HG02970 (cell line): ENCODE measurements at regions not wholly inside any gene's neighbourhood (a gene's known extent, or its start where the extent isn't known, plus 50 kb on each side); places are given as distances from the start of the nearest gene placed in this dataset.

Source experiments
- ATAC-seq: cut with Tn5 transposase; IDR thresholded peaks from one replicate; pipeline ENCODE4 v1.9.1; 2021; ENCODE audit warnings: mild to moderate bottlenecking, moderate library complexity, moderate number of reproducible peaks; ENCODE audit not compliant: unreplicated experiment, low FRiP score

DNA sequence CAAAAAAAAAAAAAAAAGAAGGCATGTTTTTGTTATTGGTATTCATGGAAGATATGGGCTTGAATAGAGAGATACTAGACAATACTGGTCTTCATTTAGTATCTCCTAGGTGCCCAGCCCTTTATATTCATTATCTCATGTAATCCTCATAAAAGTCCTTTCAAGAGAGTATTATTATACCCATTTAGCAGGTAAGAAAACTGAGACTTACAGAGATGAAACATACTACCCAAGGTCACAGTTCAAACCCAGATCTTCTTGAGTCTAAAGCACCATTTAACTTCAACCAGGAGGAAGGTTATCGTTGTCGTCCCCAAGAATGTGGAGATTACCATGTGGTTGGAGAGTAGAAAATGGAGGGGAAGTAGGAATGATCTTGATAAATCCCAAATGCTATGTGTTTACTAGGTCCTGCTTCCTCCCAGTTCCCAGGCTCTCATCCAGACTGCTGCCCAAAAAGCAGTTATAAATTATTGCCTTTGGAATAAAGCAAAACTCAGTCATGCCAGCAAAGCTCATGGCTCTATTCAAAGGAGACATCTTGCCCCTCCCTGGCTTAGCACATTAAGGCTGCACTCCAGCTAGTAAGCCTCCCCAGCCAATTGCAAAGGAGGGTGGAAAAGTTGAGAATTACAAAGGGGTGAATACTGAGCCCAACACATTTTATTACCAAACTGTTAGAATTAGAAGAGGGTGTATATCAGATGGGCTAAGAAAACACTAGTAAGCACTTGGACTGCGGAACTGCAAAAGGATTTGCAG lies 163.9 kb downstream of the PIK3R1 start:
- ATAC-seq: no peak

- ATAC-seq: no peak
Observed at GRCh38 chr5:68380078-68380477, 164.5 kb downstream of the PIK3R1 start.

GRCh38 chr5:68381060-68381459 lies 165.5 kb downstream of the PIK3R1 start:
- no peak for ATAC-seq

DNA sequence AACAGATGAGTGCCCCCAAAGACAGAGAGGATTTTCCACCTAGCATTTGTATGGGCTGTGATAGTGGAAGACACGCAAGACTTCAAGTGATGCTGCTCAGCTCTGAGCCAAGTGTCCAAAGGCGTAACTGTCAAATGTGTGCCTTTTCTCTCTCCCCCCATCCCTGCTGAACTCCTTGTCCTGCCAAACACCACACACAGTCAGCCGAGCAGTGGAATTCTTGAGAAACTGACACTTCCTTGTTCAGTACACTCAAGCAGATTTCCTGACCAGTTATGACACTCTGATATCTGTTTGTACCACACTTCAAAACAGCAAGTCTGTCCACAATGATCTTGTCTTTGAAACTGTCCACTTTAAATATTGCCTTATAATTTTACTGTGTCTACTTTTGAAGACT lies 166.4 kb downstream of the PIK3R1 start:
- ATAC-seq: no peak

- no peak for ATAC-seq
Observed at GRCh38 chr5:68382640-68383039, 167.1 kb downstream of the PIK3R1 start.

DNA sequence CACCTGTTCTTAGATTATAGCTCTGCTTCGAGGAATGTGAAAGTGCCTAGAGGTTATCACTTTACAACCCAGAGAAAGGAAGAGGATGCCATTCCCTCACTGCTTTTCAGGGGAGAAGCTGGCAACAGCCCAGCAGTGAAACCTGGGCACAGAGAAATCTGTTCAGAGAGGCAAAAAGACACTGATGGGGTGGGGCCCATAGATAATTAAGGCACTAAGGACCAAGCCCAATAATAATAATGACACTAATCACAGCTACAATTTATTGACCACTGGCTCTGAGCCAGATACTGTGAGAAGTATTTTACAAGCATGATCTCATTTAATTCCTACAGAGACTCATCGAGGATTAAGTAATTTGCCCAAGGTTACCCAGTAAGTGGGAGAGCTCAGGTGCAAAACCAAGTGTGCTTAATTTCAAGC lies 168.3 kb downstream of the PIK3R1 start:
- no peak for ATAC-seq

GRCh38 chr5:68384936-68385594 lies 169.5 kb downstream of the PIK3R1 start:
- ATAC-seq: no peak

GRCh38 chr5:68385936-68386335 lies 170.4 kb downstream of the PIK3R1 start:
- no peak for ATAC-seq

- no peak for ATAC-seq
Observed at GRCh38 chr5:68387074-68387796, 171.7 kb downstream of the PIK3R1 start.

- ATAC-seq: no peak
Observed at GRCh38 chr5:68389618-68390017, 174.1 kb downstream of the PIK3R1 start.

GRCh38 chr5:68392617-68393016 lies 177.1 kb downstream of the PIK3R1 start:
- ATAC-seq: no peak

GRCh38 chr5:68395302-68395701 lies 179.7 kb downstream of the PIK3R1 start:
- ATAC-seq: no peak

GRCh38 chr5:68395926-68396511 lies 180.5 kb downstream of the PIK3R1 start:
- no peak for ATAC-seq

DNA sequence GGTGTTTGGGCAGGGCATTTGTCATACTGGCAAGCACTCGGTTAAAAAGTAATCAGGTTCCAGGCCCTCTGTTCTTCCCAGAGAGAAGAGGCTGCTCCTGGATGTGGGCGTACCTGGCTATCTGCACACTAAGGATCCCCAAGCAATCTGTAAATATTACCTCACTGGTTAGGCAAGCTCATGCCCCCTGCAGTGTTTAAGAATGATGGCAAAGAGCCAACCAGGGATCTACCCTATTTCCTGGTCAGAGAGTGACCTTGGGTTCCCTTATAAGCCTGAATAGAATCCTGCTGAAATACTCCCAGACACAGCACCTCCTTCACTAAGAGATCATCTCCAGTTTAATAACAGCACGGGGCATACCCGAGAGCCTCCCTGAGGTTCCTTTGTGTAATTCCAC lies 181.2 kb downstream of the PIK3R1 start:
- no peak for ATAC-seq

DNA sequence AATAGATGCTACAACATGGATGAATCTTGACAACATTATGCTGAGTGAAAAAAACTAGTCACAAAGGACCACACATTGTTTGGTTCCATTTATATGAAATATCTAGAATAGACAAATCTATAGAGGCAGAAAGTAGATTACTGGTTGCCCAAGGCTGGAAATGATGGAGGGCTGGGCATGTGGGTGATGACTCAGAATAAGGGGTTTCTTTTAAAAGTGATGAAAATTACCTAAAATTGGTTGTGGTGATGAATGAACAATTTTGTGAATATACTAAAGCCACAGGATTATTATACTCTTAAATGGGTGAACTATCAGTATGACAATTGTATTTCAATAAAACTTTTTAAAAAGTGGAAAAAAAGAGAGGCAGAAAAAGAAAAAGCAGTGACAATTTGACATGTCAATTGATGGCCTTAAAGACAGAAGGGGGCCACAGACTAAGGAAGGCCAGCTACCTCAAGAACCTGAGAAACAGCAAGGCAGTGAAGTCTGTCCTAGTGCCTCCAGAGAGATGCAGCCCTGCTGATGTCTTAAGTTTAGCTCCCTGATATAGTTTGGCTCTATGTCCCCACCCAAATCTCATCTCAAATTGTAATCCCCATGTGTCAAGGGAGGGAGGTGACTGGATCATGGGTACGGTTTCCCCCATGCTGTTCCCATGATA lies 182.7 kb downstream of the PIK3R1 start:
- ATAC-seq: no peak

- no peak for ATAC-seq
Observed at GRCh38 chr5:68403301-68403700, 187.7 kb downstream of the PIK3R1 start.

GRCh38 chr5:68404246-68404645 lies 188.7 kb downstream of the PIK3R1 start:
- ATAC-seq: no peak

DNA sequence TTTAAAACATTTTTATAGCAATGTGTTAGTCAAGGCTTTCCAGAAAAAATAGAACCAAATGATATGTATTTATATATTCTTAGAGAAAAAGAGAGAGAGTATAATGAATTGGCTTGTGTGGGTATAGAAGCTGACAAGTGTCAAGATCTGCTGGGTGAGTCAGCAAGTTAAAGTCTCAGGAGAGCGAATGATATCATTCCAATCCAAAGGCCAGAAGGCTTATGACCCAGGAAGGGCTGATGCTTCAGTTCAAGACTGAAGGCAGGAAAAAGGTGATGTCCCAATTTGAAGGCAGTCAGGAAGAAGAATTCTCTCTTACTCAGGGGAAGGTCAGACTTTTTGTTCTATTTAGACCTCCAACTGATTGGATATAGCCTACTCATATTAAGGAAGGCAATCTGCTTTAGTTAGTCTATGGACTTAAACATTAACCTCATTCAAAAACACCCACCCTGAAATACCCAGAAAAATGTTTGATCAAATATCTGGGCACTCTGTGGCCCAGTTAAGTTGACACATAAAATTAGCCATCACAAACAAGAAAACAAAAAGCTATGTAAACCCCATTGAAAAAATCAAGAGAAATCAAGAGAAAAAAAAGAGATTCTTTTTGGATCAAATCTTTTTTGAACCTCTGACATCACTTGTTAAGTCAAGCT lies 189.6 kb downstream of the PIK3R1 start:
- no peak for ATAC-seq

DNA sequence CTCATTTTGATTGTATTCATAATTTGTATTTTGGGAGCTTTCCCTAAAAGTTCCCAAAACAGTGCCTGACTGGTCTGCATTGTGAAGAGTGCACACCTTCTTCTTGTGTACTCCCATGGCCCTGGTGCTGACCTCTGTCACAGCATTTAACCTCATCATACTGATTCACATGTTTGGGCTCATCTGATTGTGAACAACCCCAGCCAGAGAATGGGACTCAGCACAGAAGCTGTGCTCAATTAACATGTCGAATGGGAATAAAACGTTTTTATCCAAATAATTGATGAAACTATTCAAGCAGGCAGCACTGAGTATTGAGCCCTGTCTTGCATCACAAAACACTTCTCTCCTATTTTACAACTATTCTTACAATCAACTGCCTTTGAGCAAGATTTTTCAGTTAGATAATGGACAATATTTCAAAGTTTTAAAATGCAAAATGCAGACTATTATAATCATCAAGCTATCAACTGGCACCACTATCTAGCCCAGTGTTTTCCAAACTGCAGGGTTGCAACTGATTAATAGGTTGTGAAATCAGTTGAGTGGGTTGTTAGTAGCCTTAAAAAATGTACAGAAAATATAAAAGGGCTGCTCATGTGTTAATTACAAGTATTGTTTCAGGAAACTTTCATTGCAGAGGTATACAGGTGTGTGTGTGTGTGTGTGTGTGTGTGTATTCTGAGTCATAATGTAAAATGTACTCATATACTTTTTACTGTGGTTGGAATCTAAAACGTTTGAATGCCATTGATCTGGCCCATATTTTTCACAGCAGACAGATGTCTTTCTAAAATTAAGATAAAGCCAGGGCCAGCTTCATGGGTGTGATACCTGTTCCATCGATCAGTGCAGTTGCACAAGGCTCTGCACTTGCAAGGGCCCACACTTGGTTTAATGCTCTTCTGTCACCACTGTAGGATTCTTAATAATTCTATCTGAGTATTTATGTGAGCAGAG lies 190.5 kb downstream of the PIK3R1 start:
- peak; percentile 10 for ATAC-seq
